Prostate gland (tissue), 2 donors: ENCODE measurements at regions not wholly inside any gene's neighbourhood (a gene's known extent, or its start where the extent isn't known, plus 50 kb on each side); places are given as distances from the start of the nearest gene placed in this dataset.
"Not testable (repeated sequence)": the region's sequence is repeated elsewhere in the genome, so short reads cannot be mapped to it uniquely, and the experiment has no call there.

Source experiments
- POLR2A ChIP-seq: fragments of 450-650 bp; IDR thresholded peaks from one replicate; pipeline ENCODE4 v1.6.1; 2016; ENCODE audit warnings: antibody characterized with exemption, mild to moderate bottlenecking
- POLR2AphosphoS5 ChIP-seq: sonication (generic); formaldehyde crosslinking; IDR thresholded peaks from one replicate; pipeline ENCODE4 v1.6.1; 2017; ENCODE audit warnings: antibody characterized with exemption
- TF ChIP-seq, protein P1 (sequence below), 4 experiments: fragments of 200-600 bp in 2 of 4; fragments of 450-650 bp in 2 of 4; sonication (generic) in 2 of 4; IDR thresholded peaks; 1 replicate in 3 of 4; 2 replicates in 1 of 4; pipeline ENCODE4 v1.5.1; 2016 to 2019; ENCODE audit warnings: antibody characterized with exemption in 4 of 4, mild to moderate bottlenecking in 2 of 4, moderate library complexity in 2 of 4

DNA sequence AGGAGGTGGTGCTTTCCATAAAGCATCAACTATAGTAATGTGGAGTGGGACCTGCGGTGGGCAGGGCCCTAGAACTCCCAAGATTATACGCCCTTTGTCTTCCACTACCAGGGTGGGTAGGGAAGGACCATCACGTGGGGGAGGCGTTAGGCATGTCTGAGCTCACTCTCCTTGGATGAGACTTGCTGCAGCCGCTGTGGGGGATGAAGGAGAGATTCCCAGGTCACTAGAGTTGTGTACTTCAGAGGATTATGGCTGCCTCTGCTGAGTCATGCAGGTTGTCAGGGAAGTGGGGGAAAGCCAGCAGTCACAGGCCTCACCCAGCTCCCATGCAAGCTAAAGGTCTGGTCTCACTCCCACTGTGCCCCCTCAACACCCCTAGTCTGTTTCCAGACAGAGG, 195.0 kb upstream of the NBEA start:
- TF ChIP-seq, protein P1, sequence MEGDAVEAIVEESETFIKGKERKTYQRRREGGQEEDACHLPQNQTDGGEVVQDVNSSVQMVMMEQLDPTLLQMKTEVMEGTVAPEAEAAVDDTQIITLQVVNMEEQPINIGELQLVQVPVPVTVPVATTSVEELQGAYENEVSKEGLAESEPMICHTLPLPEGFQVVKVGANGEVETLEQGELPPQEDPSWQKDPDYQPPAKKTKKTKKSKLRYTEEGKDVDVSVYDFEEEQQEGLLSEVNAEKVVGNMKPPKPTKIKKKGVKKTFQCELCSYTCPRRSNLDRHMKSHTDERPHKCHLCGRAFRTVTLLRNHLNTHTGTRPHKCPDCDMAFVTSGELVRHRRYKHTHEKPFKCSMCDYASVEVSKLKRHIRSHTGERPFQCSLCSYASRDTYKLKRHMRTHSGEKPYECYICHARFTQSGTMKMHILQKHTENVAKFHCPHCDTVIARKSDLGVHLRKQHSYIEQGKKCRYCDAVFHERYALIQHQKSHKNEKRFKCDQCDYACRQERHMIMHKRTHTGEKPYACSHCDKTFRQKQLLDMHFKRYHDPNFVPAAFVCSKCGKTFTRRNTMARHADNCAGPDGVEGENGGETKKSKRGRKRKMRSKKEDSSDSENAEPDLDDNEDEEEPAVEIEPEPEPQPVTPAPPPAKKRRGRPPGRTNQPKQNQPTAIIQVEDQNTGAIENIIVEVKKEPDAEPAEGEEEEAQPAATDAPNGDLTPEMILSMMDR (IDR thresholded peaks at IDR 0.05): not testable (repeated sequence)
- not testable (repeated sequence) for TF ChIP-seq POLR2AphosphoS5, POLR2A
